ENCODE measurements at regions not wholly inside any gene's neighbourhood (a gene's known extent, or its start where the extent isn't known, plus 50 kb on each side); places are given as distances from the start of the nearest gene placed in this dataset.
"Not testable (repeated sequence)": the region's sequence is repeated elsewhere in the genome, so short reads cannot be mapped to it uniquely, and the experiment has no call there.

DNA sequence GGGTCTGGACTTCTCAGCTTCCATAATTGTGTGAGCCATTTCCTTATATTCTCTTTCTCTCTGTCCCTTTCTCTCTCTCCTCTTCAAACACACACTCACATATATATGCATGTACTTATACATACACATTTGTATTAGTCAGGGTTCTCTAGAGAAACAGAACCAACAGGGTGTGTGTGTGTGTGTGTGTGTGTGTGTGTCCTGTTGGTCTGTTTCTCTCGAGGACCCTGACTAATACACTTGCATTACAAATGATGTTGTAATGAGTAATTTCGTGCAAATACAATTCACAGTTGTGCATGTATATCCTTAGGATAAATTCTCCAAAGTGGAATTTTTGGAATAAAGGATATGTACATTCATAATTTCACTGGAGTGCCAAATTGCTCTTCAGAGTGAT is 115.3 kb downstream of the NPIPB5 start:
- DNase-seq (ENCODE audit: low read depth in 2 of 2): no peak

DNA sequence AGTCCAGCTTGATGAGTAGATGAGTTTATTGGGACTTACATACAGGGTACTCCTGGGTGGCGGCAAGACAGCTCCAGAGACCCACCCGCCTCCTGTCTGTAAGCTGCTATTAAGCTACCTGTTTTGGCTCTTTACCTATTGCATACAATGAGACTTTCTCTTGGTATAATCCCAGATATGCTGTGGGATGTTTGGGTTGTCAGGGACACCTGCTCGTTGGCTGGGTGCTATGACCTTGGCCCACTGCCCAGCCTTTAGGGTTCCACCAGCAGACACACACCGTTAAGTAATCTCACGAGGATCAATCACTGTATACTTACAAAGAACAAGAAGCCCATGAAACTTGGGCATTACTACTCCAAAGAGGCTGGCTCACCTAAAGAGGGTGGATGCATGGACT is 116.4 kb downstream of the NPIPB5 start:
- no peak for DNase-seq (ENCODE audit: low read depth in 2 of 2)

DNA sequence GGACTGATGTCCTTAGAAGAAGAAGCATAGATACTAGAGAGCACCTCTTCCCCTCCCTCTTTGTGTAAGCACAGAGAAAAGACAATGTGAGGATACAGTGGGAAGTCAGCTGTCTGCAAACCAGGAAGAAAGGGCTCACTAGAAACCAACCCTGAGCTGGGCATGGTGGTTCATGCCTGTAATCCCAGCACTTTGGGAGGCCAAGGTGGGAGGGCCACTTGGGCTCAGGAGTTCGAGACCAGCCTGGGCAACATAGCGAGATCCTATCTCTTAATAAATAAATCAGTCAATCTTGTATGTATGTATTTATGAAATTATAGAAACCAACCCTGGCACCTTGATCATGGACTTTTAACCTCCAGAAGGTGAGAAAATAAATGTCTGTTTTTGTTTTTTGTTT is 118.3 kb downstream of the NPIPB5 start:
- DNase-seq (ENCODE audit: low read depth in 2 of 2): no peak

DNA sequence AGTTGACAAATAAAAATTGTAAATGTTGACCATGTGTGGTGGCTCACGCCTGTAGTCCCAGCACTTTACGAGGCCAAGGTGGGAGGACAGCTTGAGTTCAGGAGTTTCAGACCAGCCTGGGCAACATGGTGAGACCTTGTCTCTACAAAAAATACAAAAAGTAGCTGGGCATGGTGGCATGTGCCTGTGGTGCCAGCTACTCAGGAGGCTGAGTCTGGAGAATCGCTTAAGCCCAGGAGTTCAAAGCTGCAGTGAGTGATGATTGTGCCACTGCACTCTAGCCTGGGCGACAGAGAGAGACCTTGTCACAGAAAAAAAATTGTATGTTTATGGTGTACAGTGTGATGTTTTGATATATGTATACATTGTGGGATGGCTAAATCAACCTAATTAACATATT is 119.6 kb downstream of the NPIPB5 start:
- DNase-seq (ENCODE audit: low read depth in 2 of 2): no peak

DNA sequence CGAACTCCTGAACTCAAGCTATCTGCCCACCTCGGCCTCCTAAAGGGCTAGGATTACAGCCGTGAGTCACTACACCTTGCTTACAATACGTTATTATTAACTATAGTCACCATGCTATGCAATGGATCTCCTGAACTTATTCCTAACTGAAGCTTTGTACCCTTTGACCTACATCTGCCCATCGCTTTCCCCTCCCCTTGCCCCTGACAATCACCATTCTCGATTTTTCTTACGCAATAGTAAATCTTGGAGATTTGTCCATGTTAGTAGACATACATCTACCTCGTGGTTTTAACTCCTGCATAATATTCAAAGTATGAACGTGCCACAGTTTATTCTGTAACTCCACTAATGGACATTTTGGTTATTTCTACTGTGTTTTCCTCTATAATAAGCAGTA is 120.6 kb downstream of the NPIPB5 start:
- DNase-seq (ENCODE audit: low read depth in 2 of 2): no peak

GRCh38 chr16:22632606-22633005 is 121.9 kb downstream of the NPIPB5 start:
- no peak for DNase-seq (ENCODE audit: low read depth in 2 of 2)

DNA sequence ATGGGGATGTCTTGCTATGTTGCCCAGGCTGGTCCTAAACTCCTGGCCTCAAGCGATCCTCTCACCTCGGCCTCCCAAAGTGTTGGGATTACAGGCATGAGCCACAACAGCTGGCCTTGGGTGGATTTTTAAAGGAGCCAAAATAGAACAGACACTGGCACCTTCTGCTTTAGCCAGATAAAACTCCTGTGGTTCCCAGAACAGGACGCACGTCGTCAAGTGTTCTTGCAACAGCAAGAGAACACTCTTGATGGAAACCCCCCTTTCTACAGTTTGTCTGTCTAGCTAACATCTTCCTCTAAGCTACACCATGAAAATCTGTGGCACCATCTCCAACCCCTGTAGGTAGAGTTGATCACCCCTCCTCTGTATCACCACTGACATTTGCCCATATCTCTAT is 122.6 kb downstream of the NPIPB5 start:
- no peak for DNase-seq (ENCODE audit: low read depth in 2 of 2)

- DNase-seq (ENCODE audit: low read depth in 2 of 2): no peak
Observed at GRCh38 chr16:22633799-22634198, 123.1 kb downstream of the NPIPB5 start.

GRCh38 chr16:22634954-22635353 is 124.3 kb downstream of the NPIPB5 start:
- DNase-seq (ENCODE audit: low read depth in 2 of 2): no peak

DNA sequence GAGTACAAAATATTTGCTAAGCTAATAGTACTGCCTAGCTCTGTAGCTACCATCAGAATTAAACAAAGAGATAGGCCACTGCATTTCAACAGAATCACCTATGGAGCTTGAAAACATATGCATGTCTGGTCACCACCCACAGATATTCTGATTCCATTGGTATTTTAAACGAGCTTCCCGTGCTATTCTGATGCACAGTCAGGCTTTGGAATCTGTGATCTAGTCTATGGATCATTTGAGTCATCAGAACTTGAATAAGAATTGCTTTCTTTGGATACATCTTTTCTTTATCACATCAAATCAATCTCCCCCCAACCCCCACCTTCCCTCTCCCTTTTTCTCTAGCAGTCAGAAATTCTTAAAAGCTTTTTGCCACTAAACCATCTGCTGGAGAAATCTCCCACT is 124.7 kb downstream of the NPIPB5 start:
- DNase-seq (ENCODE audit: low read depth in 2 of 2): no peak

- DNase-seq (ENCODE audit: low read depth in 2 of 2): no peak
Observed at GRCh38 chr16:22635801-22636200, 125.1 kb downstream of the NPIPB5 start.

DNA sequence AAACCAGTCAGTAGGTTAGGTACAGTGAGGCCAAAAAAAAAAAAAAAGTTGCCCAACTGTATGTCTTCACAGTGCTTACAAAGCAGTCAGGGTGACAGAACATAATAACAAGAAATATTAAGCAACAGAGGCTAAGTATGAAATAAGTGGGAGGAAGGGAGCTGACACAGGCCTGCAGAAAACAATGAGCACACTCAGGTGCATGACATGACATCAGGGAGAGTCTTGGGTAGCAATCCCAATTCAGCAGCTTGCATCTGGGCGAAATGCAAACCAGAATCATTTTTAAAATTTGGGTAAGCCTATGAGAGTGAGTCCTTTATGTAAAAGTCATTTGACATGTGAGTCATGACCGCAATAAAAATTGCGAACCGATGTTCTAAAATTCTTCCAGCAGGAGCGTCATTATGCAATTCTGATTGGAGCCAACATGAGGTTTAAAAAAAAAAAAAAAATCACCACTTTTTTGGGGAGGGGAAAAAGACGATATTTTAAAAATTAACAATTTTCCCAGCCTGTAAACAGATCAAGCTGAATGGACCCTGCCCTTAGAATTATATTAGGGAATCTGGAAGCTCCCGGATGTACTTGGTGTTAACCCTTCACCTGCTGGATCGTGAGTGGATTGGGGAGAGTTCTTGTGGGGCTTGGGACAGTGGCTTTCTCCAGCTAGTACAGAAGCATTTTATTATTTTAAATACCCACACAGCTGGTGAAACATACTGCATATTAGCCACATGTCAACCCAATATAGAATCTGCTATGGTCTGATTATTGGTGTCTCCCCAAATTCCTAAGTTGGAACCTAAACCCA is 127.9 kb downstream of the NPIPB5 start:
- DNase-seq (ENCODE audit: low read depth in 2 of 2): no peak

GRCh38 chr16:22641131-22641628 is 130.5 kb downstream of the NPIPB5 start:
- DNase-seq (ENCODE audit: low read depth in 2 of 2): no peak

GRCh38 chr16:22642416-22643088 is 131.9 kb downstream of the NPIPB5 start:
- DNase-seq (ENCODE audit: low read depth in 2 of 2): no peak

DNA sequence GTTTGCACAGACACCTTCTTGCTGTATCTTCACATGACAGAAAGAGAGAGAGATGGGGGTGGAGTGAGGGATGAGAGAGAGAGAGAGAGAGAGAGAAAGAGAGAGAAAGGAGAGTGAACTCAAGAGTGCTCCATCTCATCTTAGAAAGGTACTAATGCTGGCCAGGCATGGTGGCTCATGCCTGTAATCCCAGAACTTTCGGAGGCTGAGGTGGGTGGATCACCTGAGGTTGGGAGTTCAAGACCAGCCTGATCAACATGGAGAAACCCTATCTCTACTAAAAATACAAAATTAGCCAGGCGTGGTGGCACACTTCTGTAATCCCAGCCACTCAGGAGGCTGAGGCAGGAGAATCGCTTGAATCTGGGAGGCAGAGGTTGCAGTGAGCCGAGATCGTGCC is 132.5 kb downstream of the NPIPB5 start:
- not testable (repeated sequence) for DNase-seq (ENCODE audit: low read depth in 2 of 2)

- DNase-seq (ENCODE audit: low read depth in 2 of 2): no peak
Observed at GRCh38 chr16:22643886-22644285, 133.2 kb downstream of the NPIPB5 start.

DNA sequence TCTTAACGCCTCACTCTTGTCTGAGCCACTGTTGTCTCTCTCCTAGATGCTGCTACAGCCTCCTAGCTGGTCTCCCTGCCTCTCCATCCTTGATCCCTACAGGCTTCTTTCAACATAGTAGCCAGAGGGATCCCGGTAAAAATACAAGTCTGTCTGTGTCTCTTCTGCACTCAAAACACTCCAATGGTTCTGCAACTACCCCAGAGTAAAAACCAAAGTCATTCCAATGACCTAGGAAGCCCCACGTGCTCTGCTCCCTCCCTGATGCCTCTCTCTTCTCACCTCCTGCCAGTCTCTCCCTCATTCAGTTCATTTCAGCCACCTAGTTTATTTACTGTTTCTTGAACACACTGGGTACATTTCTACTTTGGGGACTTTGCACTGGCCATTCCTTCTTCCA is 135.2 kb downstream of the NPIPB5 start:
- DNase-seq (ENCODE audit: low read depth in 2 of 2): no peak

- no peak for DNase-seq (ENCODE audit: low read depth in 2 of 2)
Observed at GRCh38 chr16:22646948-22647556, 136.4 kb downstream of the NPIPB5 start.

- no peak for DNase-seq (ENCODE audit: low read depth in 2 of 2)
Observed at GRCh38 chr16:22648141-22648540, 137.4 kb downstream of the NPIPB5 start.

- no peak for DNase-seq (ENCODE audit: low read depth in 2 of 2)
Observed at GRCh38 chr16:22648941-22649340, 138.2 kb downstream of the NPIPB5 start.

- DNase-seq (ENCODE audit: low read depth in 2 of 2): not testable (repeated sequence)
Observed at GRCh38 chr16:22651111-22651817, 140.6 kb downstream of the NPIPB5 start.

- no peak for DNase-seq (ENCODE audit: low read depth in 2 of 2)
Observed at GRCh38 chr16:22652463-22652845, 141.8 kb downstream of the NPIPB5 start.
